Stimulated activated naive CD8-positive, alpha-beta T cell treated with anti-CD3 and anti-CD28 coated beads, Interleukin-15, Interleukin-2, amounts not matched to agents 100 ng/mL and 50 ng/mL, for 24 hours (primary cell): ENCODE measurements at regions not wholly inside any gene's neighbourhood (a gene's known extent, or its start where the extent isn't known, plus 50 kb on each side); places are given as distances from the start of the nearest gene placed in this dataset.

Experiments used
- H3K27ac Mint-ChIP-seq: one replicate; pipeline ENCODE4 v1.8.0; 2021; ENCODE audit warnings: mild to moderate bottlenecking, mixed read lengths
- H3K27me3 Mint-ChIP-seq: one replicate; pipeline ENCODE4 v1.8.0; 2021; ENCODE audit warnings: mixed read lengths
- H3K36me3 Mint-ChIP-seq: one replicate; pipeline ENCODE4 v1.8.0; 2021; ENCODE audit warnings: low read depth, mixed read lengths
- H3K4me1 Mint-ChIP-seq: one replicate; pipeline ENCODE4 v1.8.0; 2021; ENCODE audit warnings: low read depth, mixed read lengths
- H3K4me3 Mint-ChIP-seq: one replicate; pipeline ENCODE4 v1.8.0; 2021; ENCODE audit warnings: mild to moderate bottlenecking, mixed read lengths
- H3K9me3 Mint-ChIP-seq: one replicate; pipeline ENCODE4 v1.8.0; 2021; ENCODE audit warnings: mixed read lengths

GRCh38 chr2:65530547-65531320 is 98.3 kb upstream of the SPRED2 start:
- Mint-ChIP-seq H3K36me3 (no peaks in the 10 kb centered on the region), H3K27ac (no peak overlapping the region), H3K27me3 (peaks cover 16% of the 10 kb centered on the region), H3K4me1 (no peaks in the 10 kb centered on the region), H3K9me3 (no peaks in the 10 kb centered on the region), H3K4me3 (no peak overlapping the region)

- Mint-ChIP-seq H3K27me3 (peaks cover 18% of the 10 kb centered on the region), H3K4me1 (no peaks in the 10 kb centered on the region), H3K9me3 (no peaks in the 10 kb centered on the region), H3K4me3 (no peak overlapping the region), H3K36me3 (no peaks in the 10 kb centered on the region), H3K27ac (no peak overlapping the region)
Measured at GRCh38 chr2:65529419-65529818, 97.0 kb upstream of the SPRED2 start.

DNA sequence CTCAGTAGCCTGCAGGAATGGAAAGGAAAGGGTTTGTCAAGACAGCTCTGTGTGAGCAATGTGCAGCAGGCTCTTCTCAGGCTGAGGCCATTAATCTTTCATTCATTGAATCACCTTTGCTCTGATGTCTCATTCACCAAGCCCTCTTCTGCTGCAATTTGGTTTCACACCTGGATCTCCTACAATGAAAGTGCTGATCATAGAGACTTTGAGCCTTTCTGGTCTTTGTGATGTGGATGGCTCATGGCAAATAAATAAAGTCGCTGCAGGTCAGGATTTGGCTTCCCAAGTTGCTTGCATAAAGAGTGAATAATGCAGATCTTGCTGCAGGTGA is 95.8 kb upstream of the SPRED2 start:
- Mint-ChIP-seq H3K4me3 (no peak overlapping the region), H3K36me3 (no peaks in the 10 kb centered on the region), H3K27ac (no peak overlapping the region), H3K9me3 (no peaks in the 10 kb centered on the region), H3K4me1 (no peaks in the 10 kb centered on the region), H3K27me3 (peaks cover 21% of the 10 kb centered on the region)

DNA sequence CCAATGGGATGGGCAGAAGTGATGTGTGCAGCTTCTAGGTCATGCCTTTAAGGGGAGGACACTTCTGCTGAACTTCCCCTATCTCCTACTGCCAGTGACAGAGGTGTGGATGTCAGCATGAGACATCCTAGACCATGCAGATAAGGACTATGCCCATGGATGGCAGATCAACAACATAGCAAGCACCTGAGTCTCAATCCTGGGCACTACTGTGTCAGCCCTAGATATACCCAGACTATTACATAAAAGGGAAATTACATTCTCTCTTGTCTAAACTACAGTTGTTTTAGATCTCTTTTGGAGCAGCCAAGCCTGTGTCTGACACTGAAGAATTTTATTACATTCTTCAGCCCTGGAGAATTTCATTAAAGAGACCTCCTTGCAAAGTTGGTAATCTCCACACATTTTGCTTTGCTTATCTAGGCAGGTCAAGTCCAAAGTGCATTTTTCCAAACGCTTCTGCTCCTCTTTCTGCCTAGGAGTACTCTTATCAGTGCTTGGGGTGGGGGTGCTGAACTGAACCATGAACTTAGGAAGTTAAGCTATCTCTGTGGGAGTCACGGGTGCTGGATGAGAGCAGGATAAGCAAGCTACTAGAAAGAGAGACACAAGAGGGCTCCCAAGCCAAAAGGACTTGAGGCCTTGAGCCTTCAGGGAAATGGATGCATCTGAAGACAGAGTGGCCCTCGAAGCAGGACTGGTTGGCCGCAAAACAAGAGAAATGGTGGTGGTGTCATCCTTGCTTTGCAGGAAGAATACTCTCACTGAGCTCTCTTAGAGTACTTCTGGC is 95.2 kb upstream of the SPRED2 start:
- no peaks in the 10 kb centered on the region for H3K9me3 Mint-ChIP-seq
- no peaks in the 10 kb centered on the region for H3K4me1 Mint-ChIP-seq
- H3K4me3 Mint-ChIP-seq, result no peak overlapping the region
- H3K27me3 Mint-ChIP-seq, result peaks cover 25% of the 10 kb centered on the region
- H3K27ac Mint-ChIP-seq, result no peak overlapping the region
- H3K36me3 Mint-ChIP-seq, result no peaks in the 10 kb centered on the region

- Mint-ChIP-seq H3K27ac (no peak overlapping the region), H3K27me3 (peaks cover 14% of the 10 kb centered on the region), H3K9me3 (no peaks in the 10 kb centered on the region)
Measured at GRCh38 chr2:65525616-65526231, 93.3 kb upstream of the SPRED2 start.

GRCh38 chr2:65522922-65523321 is 90.5 kb upstream of the SPRED2 start:
- H3K4me1 Mint-ChIP-seq, result no peaks in the 10 kb centered on the region
- no peak overlapping the region for H3K27ac Mint-ChIP-seq
- peaks cover 15% of the 10 kb centered on the region for H3K27me3 Mint-ChIP-seq
- H3K36me3 Mint-ChIP-seq, result no peaks in the 10 kb centered on the region
- peaks cover 6% of the 10 kb centered on the region for H3K9me3 Mint-ChIP-seq
- H3K4me3 Mint-ChIP-seq, result no peak overlapping the region

More at GRCh38 chr2:65525616-65526231, 93.3 kb upstream of the SPRED2 start:
- H3K4me1 Mint-ChIP-seq, result no peaks in the 10 kb centered on the region
- H3K36me3 Mint-ChIP-seq, result no peaks in the 10 kb centered on the region
- H3K4me3 Mint-ChIP-seq, result no peak overlapping the region

- peaks cover 6% of the 10 kb centered on the region for H3K9me3 Mint-ChIP-seq
- H3K4me1 Mint-ChIP-seq, result no peaks in the 10 kb centered on the region
- no peaks in the 10 kb centered on the region for H3K36me3 Mint-ChIP-seq
- H3K4me3 Mint-ChIP-seq, result no peak overlapping the region
- no peak overlapping the region for H3K27ac Mint-ChIP-seq
- peaks cover 17% of the 10 kb centered on the region for H3K27me3 Mint-ChIP-seq
Measured at GRCh38 chr2:65518751-65519150, 86.4 kb upstream of the SPRED2 start.

DNA sequence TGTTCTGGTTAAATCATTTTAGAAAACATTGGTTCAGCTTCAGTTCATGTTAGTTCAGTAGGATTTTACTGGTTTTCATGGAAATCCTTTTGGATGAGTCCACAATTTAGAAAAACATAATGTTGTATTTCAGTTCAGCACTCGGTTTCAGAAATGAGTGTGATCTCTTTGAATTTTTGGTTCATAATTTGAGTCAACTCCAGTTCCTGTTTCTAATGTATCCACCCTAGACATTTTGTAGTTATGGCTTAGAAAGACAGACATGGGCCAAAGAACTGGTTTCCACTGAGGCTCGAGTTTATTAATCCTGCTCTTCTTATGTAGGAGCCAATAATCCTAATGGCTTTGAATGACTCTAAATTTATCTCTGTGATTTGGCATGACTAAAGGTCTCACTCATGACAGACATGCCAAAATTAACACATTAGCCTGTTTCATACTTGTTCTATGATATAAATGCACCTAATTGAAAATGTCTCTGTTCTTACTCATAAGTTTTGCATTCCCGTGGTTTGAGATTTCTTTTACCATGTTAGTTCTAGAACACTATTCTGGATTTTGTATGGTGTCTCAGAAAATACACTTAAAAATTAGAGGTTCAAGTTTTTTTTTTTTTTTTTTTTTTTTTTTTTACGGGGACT is 82.3 kb upstream of the SPRED2 start:
- no peaks in the 10 kb centered on the region for H3K4me1 Mint-ChIP-seq
- H3K9me3 Mint-ChIP-seq, result no peaks in the 10 kb centered on the region
- H3K27me3 Mint-ChIP-seq, result peaks cover 24% of the 10 kb centered on the region
- no peaks in the 10 kb centered on the region for H3K36me3 Mint-ChIP-seq
- H3K27ac Mint-ChIP-seq, result no peak overlapping the region
- H3K4me3 Mint-ChIP-seq, result no peak overlapping the region

DNA sequence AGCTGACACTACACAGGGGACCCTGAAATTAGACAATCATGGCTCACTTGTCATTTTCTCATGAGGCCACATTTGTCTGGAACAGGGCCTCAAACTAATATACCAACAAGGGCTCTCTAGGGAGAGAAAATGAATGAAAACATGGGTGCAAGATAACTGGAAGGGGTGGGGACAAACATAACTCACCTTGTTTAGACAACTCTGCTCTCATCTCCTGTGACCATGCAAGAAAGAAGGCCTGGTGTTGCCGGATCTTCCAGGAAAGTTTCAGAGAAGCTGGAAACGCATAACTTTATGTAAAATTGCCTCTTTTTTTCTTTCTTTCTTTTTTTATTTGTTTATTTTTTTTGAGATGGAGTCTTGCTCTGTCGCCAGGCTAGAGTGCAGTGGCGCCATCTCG is 80.4 kb upstream of the SPRED2 start:
- H3K9me3 Mint-ChIP-seq, result no peaks in the 10 kb centered on the region
- H3K27me3 Mint-ChIP-seq, result peaks cover 29% of the 10 kb centered on the region
- H3K4me3 Mint-ChIP-seq, result no peak overlapping the region
- H3K36me3 Mint-ChIP-seq, result no peaks in the 10 kb centered on the region
- no peak overlapping the region for H3K27ac Mint-ChIP-seq
- no peaks in the 10 kb centered on the region for H3K4me1 Mint-ChIP-seq

GRCh38 chr2:65511306-65511705 is 78.9 kb upstream of the SPRED2 start:
- no peak overlapping the region for H3K27ac Mint-ChIP-seq
- no peak overlapping the region for H3K4me3 Mint-ChIP-seq
- H3K36me3 Mint-ChIP-seq, result no peaks in the 10 kb centered on the region
- H3K4me1 Mint-ChIP-seq, result no peaks in the 10 kb centered on the region
- H3K9me3 Mint-ChIP-seq, result no peaks in the 10 kb centered on the region
- peaks cover 33% of the 10 kb centered on the region for H3K27me3 Mint-ChIP-seq

DNA sequence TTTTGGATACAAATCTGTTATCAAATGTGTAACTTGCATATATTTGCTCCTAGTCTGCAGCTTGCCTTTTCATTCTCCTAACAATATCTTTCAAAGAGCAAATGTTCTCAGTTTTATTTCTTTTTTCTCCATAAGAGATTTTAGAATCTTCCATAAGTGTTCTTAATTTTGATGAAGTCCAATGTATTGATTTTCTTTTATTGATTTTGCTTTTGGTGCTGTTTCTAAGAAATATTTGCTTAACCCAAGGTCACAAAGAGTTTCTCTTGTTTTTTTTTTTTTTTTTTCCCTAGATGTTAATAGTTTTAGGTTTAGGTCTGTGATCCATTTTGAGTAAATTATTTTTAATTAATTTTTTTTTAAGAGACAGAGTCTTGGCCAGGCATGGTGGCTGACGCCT is 75.8 kb upstream of the SPRED2 start:
- Mint-ChIP-seq H3K27me3 (peaks cover 23% of the 10 kb centered on the region), H3K4me3 (no peak overlapping the region)

GRCh38 chr2:65507102-65508069 is 75.0 kb upstream of the SPRED2 start:
- no peaks in the 10 kb centered on the region for H3K36me3 Mint-ChIP-seq
- H3K4me3 Mint-ChIP-seq, result no peak overlapping the region
- peaks cover 19% of the 10 kb centered on the region for H3K27me3 Mint-ChIP-seq
- H3K27ac Mint-ChIP-seq, result no peak overlapping the region
- no peaks in the 10 kb centered on the region for H3K4me1 Mint-ChIP-seq
- H3K9me3 Mint-ChIP-seq, result no peaks in the 10 kb centered on the region

More for the DNA sequence above, 75.8 kb upstream of the SPRED2 start:
- Mint-ChIP-seq H3K9me3 (no peaks in the 10 kb centered on the region), H3K4me1 (no peaks in the 10 kb centered on the region), H3K36me3 (no peaks in the 10 kb centered on the region), H3K27ac (no peak overlapping the region)

DNA sequence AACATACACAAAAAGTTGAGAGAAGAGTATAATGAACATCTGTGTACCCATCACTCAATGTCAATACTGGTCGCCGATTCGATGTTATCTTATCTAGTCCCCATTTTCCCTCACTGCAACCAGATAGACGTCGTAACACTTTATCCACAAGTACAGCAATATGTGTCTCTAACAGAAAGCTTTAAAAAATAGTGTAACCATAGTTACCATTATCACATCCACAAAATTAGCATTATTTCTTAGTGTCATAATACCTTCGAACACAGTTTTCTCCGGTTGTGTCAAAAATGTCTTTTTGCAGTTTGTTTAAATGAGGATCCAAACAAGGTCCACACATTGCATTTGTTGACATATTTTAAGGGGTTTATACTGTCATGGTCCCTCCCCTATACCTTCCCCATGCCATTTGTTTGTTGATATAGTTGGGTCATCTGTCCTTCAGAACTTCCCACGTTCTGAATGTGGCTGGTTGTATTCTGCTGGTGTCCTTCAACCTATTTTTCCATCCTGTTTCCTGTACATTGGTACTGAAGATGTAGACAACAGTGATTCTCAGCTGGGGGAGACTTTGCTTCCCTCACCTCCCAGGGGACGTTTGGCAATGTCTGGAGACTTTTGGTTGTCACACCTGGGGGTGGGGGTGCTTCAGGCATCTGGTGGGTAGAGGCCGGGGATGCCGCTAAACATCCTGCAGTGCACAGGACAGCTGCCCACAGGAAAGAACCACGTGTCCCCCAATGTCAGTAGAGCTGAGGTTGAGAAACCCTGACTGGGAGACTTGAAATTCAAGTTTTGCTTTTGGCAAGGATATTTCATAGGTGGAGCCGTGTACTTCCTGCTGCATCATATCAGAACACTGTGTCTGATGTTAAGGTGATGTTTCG is 72.7 kb upstream of the SPRED2 start:
- Mint-ChIP-seq H3K4me1 (no peaks in the 10 kb centered on the region), H3K9me3 (no peaks in the 10 kb centered on the region), H3K27me3 (peaks cover 10% of the 10 kb centered on the region), H3K36me3 (no peaks in the 10 kb centered on the region), H3K4me3 (no peak overlapping the region), H3K27ac (no peak overlapping the region)
